HG02938 (cell line): ENCODE measurements at regions not wholly inside any gene's neighbourhood (a gene's known extent, or its start where the extent isn't known, plus 50 kb on each side); places are given as distances from the start of the nearest gene placed in this dataset.
A peak's percentile ranks its signal among the peaks of the same experiment; 100 is the strongest.
"Not testable (repeated sequence)": the region's sequence is repeated elsewhere in the genome, so short reads cannot be mapped to it uniquely, and the experiment has no call there.

Experiments used
- ATAC-seq: cut with Tn5 transposase; IDR thresholded peaks from one replicate; pipeline ENCODE4 v1.9.1; 2021; ENCODE audit warnings: mild to moderate bottlenecking, moderate library complexity; ENCODE audit not compliant: unreplicated experiment

- not testable (repeated sequence) for ATAC-seq
Observed at GRCh38 chr20:59490196-59491004, 113.9 kb upstream of the PHACTR3 start.

GRCh38 chr20:59491884-59492283 lies 112.5 kb upstream of the PHACTR3 start:
- no peak for ATAC-seq

- ATAC-seq, result no peak
Observed at GRCh38 chr20:59493926-59494325, 110.4 kb upstream of the PHACTR3 start.

GRCh38 chr20:59495166-59495565 lies 109.2 kb upstream of the PHACTR3 start:
- ATAC-seq, result no peak

- ATAC-seq, result no peak
Observed at GRCh38 chr20:59495894-59496510, 108.3 kb upstream of the PHACTR3 start.

- ATAC-seq, result no peak
Observed at GRCh38 chr20:59498291-59498690, 106.0 kb upstream of the PHACTR3 start.

GRCh38 chr20:59499863-59500262 lies 104.5 kb upstream of the PHACTR3 start:
- no peak for ATAC-seq

GRCh38 chr20:59508729-59509128 lies 95.6 kb upstream of the PHACTR3 start:
- no peak for ATAC-seq

- no peak for ATAC-seq
Observed at GRCh38 chr20:59512651-59513050, 91.7 kb upstream of the PHACTR3 start.

- ATAC-seq, result no peak
Observed at GRCh38 chr20:59514554-59514953, 89.8 kb upstream of the PHACTR3 start.

GRCh38 chr20:59515013-59515905 lies 89.1 kb upstream of the PHACTR3 start:
- ATAC-seq, result no peak

GRCh38 chr20:59515906-59516209 lies 88.5 kb upstream of the PHACTR3 start:
- ATAC-seq, result no peak

- ATAC-seq, result peak; percentile 76
Observed at GRCh38 chr20:59518881-59519706, 85.2 kb upstream of the PHACTR3 start.

- ATAC-seq, result no peak
Observed at GRCh38 chr20:59519707-59520014, 84.7 kb upstream of the PHACTR3 start.

GRCh38 chr20:59520814-59521213 lies 83.5 kb upstream of the PHACTR3 start:
- ATAC-seq, result no peak

- no peak for ATAC-seq
Observed at GRCh38 chr20:59525500-59526241, 78.7 kb upstream of the PHACTR3 start.

- ATAC-seq, result no peak
Observed at GRCh38 chr20:59526242-59527225, 77.8 kb upstream of the PHACTR3 start.

- ATAC-seq, result no peak
Observed at GRCh38 chr20:59530782-59531181, 73.6 kb upstream of the PHACTR3 start.

GRCh38 chr20:59537991-59538390 lies 66.3 kb upstream of the PHACTR3 start:
- ATAC-seq, result no peak
